Fibroblast of mammary gland (primary cell): ENCODE measurements at regions not wholly inside any gene's neighbourhood (a gene's known extent, or its start where the extent isn't known, plus 50 kb on each side); places are given as distances from the start of the nearest gene placed in this dataset.

ENCODE experiments used
- DNase-seq: peaks from one replicate; pipeline ENCODE4 v3.0.0-alpha.2; 2010; ENCODE audit warnings: low read depth
- H3K4me3 ChIP-seq: 2 replicates; pipeline ENCODE4 v1.5.1; 2011; ENCODE audit warnings: low read depth, mild to moderate bottlenecking, low read length, moderate library complexity; ENCODE audit not compliant: control insufficient read depth
- CTCF ChIP-seq: conservative IDR thresholded peaks from 2 replicates; pipeline ENCODE4 v1.5.1; 2011; ENCODE audit warnings: low read depth, low read length, inconsistent platforms; ENCODE audit not compliant: control insufficient read depth, insufficient read depth

GRCh38 chr18:5728531-5728930, 166.8 kb downstream of the TMEM200C start:
- no peak overlapping the region for H3K4me3 ChIP-seq
- DNase-seq = no peak
- no peak for TF ChIP-seq CTCF

- H3K4me3 ChIP-seq = no peak overlapping the region
- no peak for DNase-seq
- TF ChIP-seq CTCF = no peak
Measured at GRCh38 chr18:5726011-5726410, 169.3 kb downstream of the TMEM200C start.

- H3K4me3 ChIP-seq = no peak overlapping the region
- DNase-seq = no peak
- TF ChIP-seq CTCF = no peak
Measured at GRCh38 chr18:5721924-5722323, 173.4 kb downstream of the TMEM200C start.

- no peak for TF ChIP-seq CTCF
- H3K4me3 ChIP-seq = no peak overlapping the region
- DNase-seq = no peak
Measured at GRCh38 chr18:5720132-5720531, 175.2 kb downstream of the TMEM200C start.

- TF ChIP-seq CTCF = no peak
Measured at GRCh38 chr18:5717256-5717655, 173.5 kb upstream of the EPB41L3 start.

GRCh38 chr18:5710676-5711075, 166.9 kb upstream of the EPB41L3 start:
- DNase-seq = no peak
- no peak for TF ChIP-seq CTCF
- H3K4me3 ChIP-seq = no peak overlapping the region

More at GRCh38 chr18:5717256-5717655, 173.5 kb upstream of the EPB41L3 start:
- DNase-seq = no peak
- H3K4me3 ChIP-seq = no peak overlapping the region

- no peak for DNase-seq
- no peak for TF ChIP-seq CTCF
- no peak overlapping the region for H3K4me3 ChIP-seq
Measured at GRCh38 chr18:5710235-5710634, 166.4 kb upstream of the EPB41L3 start.
